IMR-90 (cell line): ENCODE measurements at regions not wholly inside any gene's neighbourhood (a gene's known extent, or its start where the extent isn't known, plus 50 kb on each side); places are given as distances from the start of the nearest gene placed in this dataset.

Experiments
- ATAC-seq: fragments of 200-7000 bp; cut with Tn5 transposase; 2 replicates; pipeline ENCODE4 v1.9.1; 2020; ENCODE audit warnings: low read depth, mild to moderate bottlenecking, moderate library complexity
- BruUV-seq: library from RNA; stranded (reverse); fragments of 400-500 nt; replicated peaks from 2 replicates; lab custom pipeline; 2021; lab: Mats Ljungman, UMichigan
- CTCF ChIA-PET: fragments of 300-600 bp; formaldehyde crosslinking; extraction: SDS; loops from one replicate; lab custom pipeline; 2021; ENCODE audit warnings: antibody characterized with exemption; lab: Yijun Ruan, JAX
- POLR2A ChIA-PET: fragments of 300-600 bp; sonication (Branson Sonifier 250); formaldehyde crosslinking; loops from one replicate; lab custom pipeline; 2022; ENCODE audit warnings: antibody characterized with exemption; ENCODE audit not compliant: unreplicated experiment; lab: Charles Lee
- DNase-seq: peaks from one replicate; pipeline ENCODE4 v3.0.0; 2013
- H2AFZ ChIP-seq: replicated peaks from 2 replicates; pipeline ENCODE3; 2013; ENCODE audit warnings: low read length, mild to moderate bottlenecking; ENCODE audit not compliant: poor library complexity
- H2AK5ac ChIP-seq: 2 replicates; pipeline ENCODE4 v1.6.1; 2013; ENCODE audit warnings: low read depth, low read length, inconsistent platforms
- H2AK9ac ChIP-seq: replicated peaks from 2 replicates; pipeline ENCODE3; 2013; ENCODE audit warnings: mild to moderate bottlenecking, low read depth, low read length, moderate library complexity; ENCODE audit not compliant: poor library complexity
- H2BK120ac ChIP-seq: 2 replicates; pipeline ENCODE4 v1.6.1; 2013; ENCODE audit warnings: low read depth, low read length, inconsistent platforms
- H2BK15ac ChIP-seq: 3 replicates; pipeline ENCODE4 v1.6.1; 2013; ENCODE audit warnings: low read depth, low read length, inconsistent platforms
- H2BK20ac ChIP-seq: 2 replicates; pipeline ENCODE4 v1.6.1; 2013; ENCODE audit warnings: low read depth, mild to moderate bottlenecking, inconsistent platforms, low read length, moderate library complexity
- H2BK5ac ChIP-seq: 2 replicates; pipeline ENCODE4 v1.6.1; 2013; ENCODE audit warnings: mild to moderate bottlenecking, low read depth, low read length, inconsistent platforms; ENCODE audit not compliant: poor library complexity, severe bottlenecking
- H3K14ac ChIP-seq: replicated peaks from 2 replicates; pipeline ENCODE4 v1.6.1; 2013; ENCODE audit warnings: low read depth, low read length, inconsistent platforms
- H3K18ac ChIP-seq: 2 replicates; pipeline ENCODE4 v1.6.1; 2013; ENCODE audit warnings: low read depth, low read length, control low read depth
- H3K23ac ChIP-seq: 2 replicates; pipeline ENCODE4 v1.6.1; 2013; ENCODE audit warnings: low read depth, low read length, inconsistent platforms
- H3K27ac ChIP-seq: 2 replicates; pipeline ENCODE4 v1.5.1; 2013; ENCODE audit warnings: mild to moderate bottlenecking, control low read depth, low read length; ENCODE audit not compliant: insufficient read depth
- H3K27me3 ChIP-seq: 2 replicates; pipeline ENCODE4 v1.6.1; 2013; ENCODE audit warnings: low read length; ENCODE audit not compliant: control insufficient read depth, insufficient read depth
- H3K36me3 ChIP-seq: 2 replicates; pipeline ENCODE4 v1.6.1; 2013; ENCODE audit warnings: low read length, mixed read lengths; ENCODE audit not compliant: control insufficient read depth, insufficient read depth
- H3K4ac ChIP-seq: 2 replicates; pipeline ENCODE4 v1.6.1; 2013; ENCODE audit warnings: low read depth, low read length, inconsistent platforms
- H3K4me1 ChIP-seq: 2 replicates; pipeline ENCODE4 v1.6.1; 2013; ENCODE audit warnings: low read length, mixed read lengths; ENCODE audit not compliant: control insufficient read depth, insufficient read depth
- H3K4me2 ChIP-seq: 2 replicates; pipeline ENCODE4 v1.6.1; 2013; ENCODE audit warnings: low read depth, mild to moderate bottlenecking, control low read depth, low read length, moderate library complexity
- H3K4me3 ChIP-seq: 2 replicates; pipeline ENCODE4 v1.5.1; 2013; ENCODE audit warnings: low read depth, mild to moderate bottlenecking, control low read depth, low read length, moderate library complexity; ENCODE audit not compliant: insufficient read depth
- H3K56ac ChIP-seq: 2 replicates; pipeline ENCODE4 v1.6.1; 2013; ENCODE audit warnings: low read length, inconsistent platforms; ENCODE audit not compliant: insufficient read depth; ENCODE audit errors: extremely low read depth
- H3K79me1 ChIP-seq, 2 experiments: 2 replicates each; pipeline ENCODE4 v1.6.1; 2013; ENCODE audit warnings: low read length in 2 of 2, inconsistent platforms in 1 of 2, low read depth in 1 of 2
- H3K9ac ChIP-seq: 2 replicates; pipeline ENCODE4 v1.6.1; 2013; ENCODE audit warnings: low read depth, low read length, control low read depth
- H3K9me1 ChIP-seq: 2 replicates; pipeline ENCODE4 v1.6.1; 2013; ENCODE audit warnings: low read length, inconsistent platforms; ENCODE audit not compliant: insufficient read depth
- H3K9me3 ChIP-seq: 2 replicates; pipeline ENCODE4 v1.6.1; 2013; ENCODE audit warnings: low read length; ENCODE audit not compliant: control insufficient read depth, insufficient read depth
- H4K20me1 ChIP-seq: 2 replicates; pipeline ENCODE4 v1.6.1; 2013; ENCODE audit warnings: low read length, inconsistent platforms; ENCODE audit not compliant: insufficient read depth
- H4K5ac ChIP-seq: 2 replicates; pipeline ENCODE4 v1.6.1; 2013; ENCODE audit warnings: mild to moderate bottlenecking, low read depth, low read length, control low read depth
- H4K8ac ChIP-seq, 2 experiments: 2 replicates each; pipeline ENCODE4 v1.6.1; 2013; ENCODE audit warnings: low read depth in 2 of 2, low read length in 2 of 2, control low read depth in 1 of 2, inconsistent platforms in 1 of 2
- H4K91ac ChIP-seq: 2 replicates; pipeline ENCODE4 v1.6.1; 2013; ENCODE audit warnings: low read depth, low read length, inconsistent platforms; ENCODE audit not compliant: insufficient read depth
- BHLHE40 ChIP-seq: fragments of 150-350 bp; IDR thresholded peaks from 2 replicates; pipeline ENCODE4 v1.6.1; 2016; ENCODE audit warnings: mild to moderate bottlenecking, low read depth, low read length
- CHD1 ChIP-seq: IDR thresholded peaks from 2 replicates; pipeline ENCODE4 v1.6.1; 2012; ENCODE audit warnings: low read depth, low read length, improper control_type of control experiment
- MAFK ChIP-seq: IDR thresholded peaks from 2 replicates; pipeline ENCODE4 v1.6.1; 2012; ENCODE audit warnings: low read depth, low read length, improper control_type of control experiment
- NFE2L2 ChIP-seq: fragments of 150-350 bp; IDR thresholded peaks from 2 replicates; pipeline ENCODE4 v1.6.1; 2016; ENCODE audit warnings: low read depth, mild to moderate bottlenecking, low read length
- POLR2A ChIP-seq: IDR thresholded peaks from 2 replicates; pipeline ENCODE4 v1.6.1; 2012; ENCODE audit warnings: mild to moderate bottlenecking, low read depth, low read length
- RAD21 ChIP-seq: IDR thresholded peaks from 2 replicates; pipeline ENCODE4 v1.6.1; 2012; ENCODE audit warnings: low read length, improper control_type of control experiment
- RCOR1 ChIP-seq: IDR thresholded peaks from 2 replicates; pipeline ENCODE4 v1.6.1; 2012; ENCODE audit warnings: mild to moderate bottlenecking, low read length, improper control_type of control experiment; ENCODE audit not compliant: insufficient replicate concordance
- WGBS, 2 experiments: methylation state at CpG; one replicate each; pipeline versions ENCODE4 v1.1.5 to v1.1.7; 2013; ENCODE audit warnings: missing lambda C conversion rate in 2 of 2; ENCODE audit not compliant: insufficient read length in 1 of 2; ENCODE audit errors: extremely low coverage in 2 of 2; 5-methylcytosine and 5-hydroxymethylcytosine counted together
- dilution Hi-C: fragments of 300-500 bp; cut with HindIII; formaldehyde crosslinking; loops from one replicate; pipeline ENCODE4 v1.14.3; 2018; ENCODE audit warnings: low sequenced_read_pairs; ENCODE audit not compliant: unreplicated experiment
- in situ Hi-C: fragments of 300-500 bp; cut with MboI; formaldehyde crosslinking; loops from 3 replicates; pipeline ENCODE4 v1.14.3; 2019; ENCODE audit warnings: low sequenced_read_pairs, inconsistent platforms, mixed read lengths
- intact Hi-C: fragments of 100-400 bp; cut with micrococcal nuclease; formaldehyde crosslinking; loops from 2 replicates; pipeline ENCODE4 v1.10.0; 2022
- TF ChIP-seq, protein P1 (sequence below): fragments of 150-350 bp; IDR thresholded peaks from 2 replicates; pipeline ENCODE4 v1.6.1; 2017; ENCODE audit warnings: mild to moderate bottlenecking, antibody characterized with exemption, low read length, low read depth

DNA sequence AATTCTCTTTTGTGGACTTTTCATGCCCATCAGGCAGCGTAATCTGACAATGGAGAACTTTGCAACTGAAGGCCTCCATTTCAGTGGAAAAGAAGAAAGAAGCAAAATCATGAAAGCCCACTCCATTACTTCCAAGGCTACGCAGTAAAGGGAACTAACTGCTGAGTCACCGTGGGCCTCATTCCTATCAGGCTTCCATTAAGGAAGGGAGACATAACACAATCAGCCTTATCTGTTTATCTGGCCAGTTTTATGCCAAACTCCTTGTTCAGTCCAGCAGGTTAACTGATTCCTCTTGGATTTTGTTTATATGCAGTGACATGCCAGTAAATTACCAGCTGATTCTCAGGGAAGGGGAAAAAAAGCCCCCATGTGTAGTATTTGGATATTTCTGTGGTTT lies 56.8 kb upstream of the KATNAL1 start:
- Histone ChIP-seq H3K9me3 (no peaks in the 10 kb centered on the region), H3K14ac (peak overlapping the region; percentile 90), H3K36me3 (no peaks in the 10 kb centered on the region), H3K27ac (peak overlapping the region; percentile 47; the same call in 1 of the 2 replicates), H2AFZ (peak overlapping the region; percentile 60), H3K9ac (no peak overlapping the region), H2BK5ac (peak overlapping the region; percentile 64), H3K9me1 (peaks cover 4% of the 10 kb centered on the region), H3K4ac (peak overlapping the region; percentile 76), H2AK5ac (peak overlapping the region; percentile 73; the same call in 1 of the 2 replicates), H4K8ac (peak overlapping the region; percentile 72 to 93), H2BK120ac (peak overlapping the region; percentile 82), H3K18ac (peak overlapping the region; percentile 97), H4K5ac (peak overlapping the region; percentile 95), H4K20me1 (no peaks in the 10 kb centered on the region), H3K23ac (peak overlapping the region; percentile 55), H3K27me3 (no peaks in the 10 kb centered on the region), H3K4me1 (peaks cover 16% of the 10 kb centered on the region), H2BK15ac (peak overlapping the region; percentile 78; the same call in 2 of the 3 replicates), H3K79me1 (no peaks in the 10 kb centered on the region), H2BK20ac (peak overlapping the region; percentile 77), H3K4me3 (no peak overlapping the region), H3K56ac (peak overlapping the region; percentile 15; the same call in 1 of the 2 replicates), H4K91ac (peak overlapping the region; percentile 67), H3K4me2 (no peak overlapping the region), H2AK9ac (no peak overlapping the region)
- DNase-seq (peak; percentile 60), ATAC-seq (peak; percentile 61)
- in situ Hi-C loops (no loop called here), dilution Hi-C loops (no loop called here), intact Hi-C loops (no loop called here)
- no CpG with 5 or more reads among the region's 3 CpGs for WGBS, 2 experiments
- CTCF ChIA-PET = no interaction called here
- no TSS peak for BruUV-seq
- POLR2A ChIA-PET = no interaction called here
- TF ChIP-seq, protein P1, sequence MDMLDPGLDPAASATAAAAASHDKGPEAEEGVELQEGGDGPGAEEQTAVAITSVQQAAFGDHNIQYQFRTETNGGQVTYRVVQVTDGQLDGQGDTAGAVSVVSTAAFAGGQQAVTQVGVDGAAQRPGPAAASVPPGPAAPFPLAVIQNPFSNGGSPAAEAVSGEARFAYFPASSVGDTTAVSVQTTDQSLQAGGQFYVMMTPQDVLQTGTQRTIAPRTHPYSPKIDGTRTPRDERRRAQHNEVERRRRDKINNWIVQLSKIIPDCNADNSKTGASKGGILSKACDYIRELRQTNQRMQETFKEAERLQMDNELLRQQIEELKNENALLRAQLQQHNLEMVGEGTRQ = no peak
- TF ChIP-seq POLR2A (no peak), RCOR1 (no peak), CHD1 (no peak), RAD21 (no peak), BHLHE40 (no peak), MAFK (peak; percentile 58; the same call in 1 of the 2 replicates), NFE2L2 (peak; percentile 95)
